Ishikawa (cell line): ENCODE measurements at regions not wholly inside any gene's neighbourhood (a gene's known extent, or its start where the extent isn't known, plus 50 kb on each side); places are given as distances from the start of the nearest gene placed in this dataset.

ENCODE experiments used
- CEBPB ChIP-seq: IDR thresholded peaks from 2 replicates; pipeline ENCODE4 v1.6.1; 2012
- CREB1 ChIP-seq: IDR thresholded peaks from 2 replicates; pipeline ENCODE4 v1.6.1; 2012; ENCODE audit warnings: low read depth
- EGR1 ChIP-seq: IDR thresholded peaks from 2 replicates; pipeline ENCODE4 v1.6.1; 2012
- EP300 ChIP-seq: IDR thresholded peaks from 2 replicates; pipeline ENCODE4 v1.6.1; 2012; ENCODE audit warnings: borderline replicate concordance
- FOXM1 ChIP-seq: IDR thresholded peaks from 2 replicates; pipeline ENCODE4 v1.6.1; 2012; ENCODE audit warnings: low read depth, borderline replicate concordance
- NFIC ChIP-seq: IDR thresholded peaks from 2 replicates; pipeline ENCODE4 v1.6.1; 2012
- RAD21 ChIP-seq: IDR thresholded peaks from 2 replicates; pipeline ENCODE4 v1.6.1; 2012; ENCODE audit warnings: low read depth
- TAF1 ChIP-seq: IDR thresholded peaks from 2 replicates; pipeline ENCODE4 v1.6.1; 2012; ENCODE audit warnings: low read depth, mild to moderate bottlenecking
- TCF12 ChIP-seq: IDR thresholded peaks from 2 replicates; pipeline ENCODE4 v1.6.1; 2012; ENCODE audit warnings: low read depth
- TEAD4 ChIP-seq: IDR thresholded peaks from 2 replicates; pipeline ENCODE4 v1.6.1; 2012
- YY1 ChIP-seq: IDR thresholded peaks from 2 replicates; pipeline ENCODE4 v1.6.1; 2012; ENCODE audit warnings: low read depth
- ZBTB7A ChIP-seq: IDR thresholded peaks from 2 replicates; pipeline ENCODE4 v1.6.1; 2012; ENCODE audit warnings: low read depth
- TF ChIP-seq, protein P1 (sequence below): IDR thresholded peaks from 2 replicates; pipeline ENCODE4 v1.6.1; 2012
- TF ChIP-seq, protein P2 (sequence below): IDR thresholded peaks from 2 replicates; pipeline ENCODE4 v1.6.1; 2012; ENCODE audit warnings: low read depth, mild to moderate bottlenecking
- TF ChIP-seq, protein P3 (sequence below): IDR thresholded peaks from 2 replicates; pipeline ENCODE4 v1.6.1; 2012

DNA sequence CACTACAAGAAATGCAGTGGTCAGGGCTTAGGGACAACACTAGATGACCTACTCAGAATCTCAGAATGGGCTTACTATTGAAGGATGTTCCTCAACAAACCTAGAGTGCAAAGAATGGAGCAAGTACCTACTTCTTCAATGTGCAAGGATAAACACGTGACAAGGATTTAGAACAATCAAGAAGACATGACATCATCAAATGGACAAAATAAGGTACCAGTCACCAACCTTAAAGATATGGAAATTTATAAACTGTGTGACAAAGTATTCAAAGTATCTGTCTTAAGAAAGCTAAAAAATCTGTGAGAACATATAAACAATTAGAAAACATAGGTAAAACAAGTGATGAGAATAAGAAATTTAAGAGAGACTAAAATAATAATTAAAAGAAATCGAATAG, 656.1 kb downstream of the ZWINT start:
- TF ChIP-seq EP300 (no peak), FOXM1 (no peak), TEAD4 (no peak), NFIC (no peak), CEBPB (no peak)
- TF ChIP-seq, protein P1, sequence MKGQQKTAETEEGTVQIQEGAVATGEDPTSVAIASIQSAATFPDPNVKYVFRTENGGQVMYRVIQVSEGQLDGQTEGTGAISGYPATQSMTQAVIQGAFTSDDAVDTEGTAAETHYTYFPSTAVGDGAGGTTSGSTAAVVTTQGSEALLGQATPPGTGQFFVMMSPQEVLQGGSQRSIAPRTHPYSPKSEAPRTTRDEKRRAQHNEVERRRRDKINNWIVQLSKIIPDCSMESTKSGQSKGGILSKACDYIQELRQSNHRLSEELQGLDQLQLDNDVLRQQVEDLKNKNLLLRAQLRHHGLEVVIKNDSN: no peak
- TF ChIP-seq, protein P2, sequence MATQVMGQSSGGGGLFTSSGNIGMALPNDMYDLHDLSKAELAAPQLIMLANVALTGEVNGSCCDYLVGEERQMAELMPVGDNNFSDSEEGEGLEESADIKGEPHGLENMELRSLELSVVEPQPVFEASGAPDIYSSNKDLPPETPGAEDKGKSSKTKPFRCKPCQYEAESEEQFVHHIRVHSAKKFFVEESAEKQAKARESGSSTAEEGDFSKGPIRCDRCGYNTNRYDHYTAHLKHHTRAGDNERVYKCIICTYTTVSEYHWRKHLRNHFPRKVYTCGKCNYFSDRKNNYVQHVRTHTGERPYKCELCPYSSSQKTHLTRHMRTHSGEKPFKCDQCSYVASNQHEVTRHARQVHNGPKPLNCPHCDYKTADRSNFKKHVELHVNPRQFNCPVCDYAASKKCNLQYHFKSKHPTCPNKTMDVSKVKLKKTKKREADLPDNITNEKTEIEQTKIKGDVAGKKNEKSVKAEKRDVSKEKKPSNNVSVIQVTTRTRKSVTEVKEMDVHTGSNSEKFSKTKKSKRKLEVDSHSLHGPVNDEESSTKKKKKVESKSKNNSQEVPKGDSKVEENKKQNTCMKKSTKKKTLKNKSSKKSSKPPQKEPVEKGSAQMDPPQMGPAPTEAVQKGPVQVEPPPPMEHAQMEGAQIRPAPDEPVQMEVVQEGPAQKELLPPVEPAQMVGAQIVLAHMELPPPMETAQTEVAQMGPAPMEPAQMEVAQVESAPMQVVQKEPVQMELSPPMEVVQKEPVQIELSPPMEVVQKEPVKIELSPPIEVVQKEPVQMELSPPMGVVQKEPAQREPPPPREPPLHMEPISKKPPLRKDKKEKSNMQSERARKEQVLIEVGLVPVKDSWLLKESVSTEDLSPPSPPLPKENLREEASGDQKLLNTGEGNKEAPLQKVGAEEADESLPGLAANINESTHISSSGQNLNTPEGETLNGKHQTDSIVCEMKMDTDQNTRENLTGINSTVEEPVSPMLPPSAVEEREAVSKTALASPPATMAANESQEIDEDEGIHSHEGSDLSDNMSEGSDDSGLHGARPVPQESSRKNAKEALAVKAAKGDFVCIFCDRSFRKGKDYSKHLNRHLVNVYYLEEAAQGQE: no peak

DNA sequence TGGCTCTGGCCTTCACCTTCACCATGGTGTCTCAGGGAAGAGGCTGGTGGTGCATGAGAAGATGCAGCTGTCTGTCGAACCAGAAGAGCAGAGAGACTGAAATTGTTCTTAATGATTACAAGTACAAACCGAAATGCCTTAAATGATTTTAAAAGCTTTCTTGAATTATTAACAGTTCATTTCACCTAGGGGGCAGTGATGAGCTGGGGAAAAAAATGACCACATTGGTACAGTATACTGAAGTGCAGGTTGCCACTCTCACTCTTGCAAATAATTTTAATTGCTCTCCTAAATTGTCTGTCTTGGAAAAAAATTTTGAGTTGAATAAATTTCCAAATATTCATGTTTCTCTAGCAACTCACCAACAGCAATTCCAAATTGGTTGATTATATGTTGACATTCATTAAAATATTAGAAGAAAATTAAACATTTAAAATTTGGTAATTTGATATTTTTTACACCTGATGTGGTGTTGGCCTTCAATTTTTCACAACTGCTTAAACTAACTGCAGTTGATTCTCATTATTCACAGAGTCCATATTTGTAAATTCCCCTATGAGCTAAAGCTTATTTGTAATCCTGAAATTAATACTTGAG, 692.6 kb downstream of the ZWINT start:
- TF ChIP-seq, protein P2: no peak
- TF ChIP-seq RAD21: peak; percentile 49

DNA sequence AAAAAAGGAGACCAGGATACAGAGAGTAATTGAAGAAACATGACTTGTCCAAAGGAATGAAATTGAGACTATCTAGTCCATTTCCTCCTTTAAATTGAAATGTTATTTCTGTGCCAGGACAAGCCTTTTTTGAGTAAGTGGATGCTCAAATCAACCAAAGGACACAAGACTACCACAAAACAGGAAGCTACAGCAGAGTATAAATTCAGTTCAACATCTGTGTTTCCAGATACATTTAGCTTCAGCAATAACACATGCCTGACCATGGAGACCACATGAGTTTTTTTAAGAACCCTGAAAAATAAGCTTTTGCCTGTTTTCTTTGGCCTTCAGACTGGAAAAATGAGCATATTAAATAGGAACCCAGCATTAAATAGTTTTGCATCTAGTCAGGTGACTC, 707.5 kb downstream of the ZWINT start:
- no peak for TF ChIP-seq ZBTB7A
- TF ChIP-seq, protein P1: no peak
- no peak for TF ChIP-seq CREB1
- no peak for TF ChIP-seq TCF12
- TF ChIP-seq CEBPB: no peak
- TF ChIP-seq EP300: no peak
- TF ChIP-seq EGR1: no peak
- TF ChIP-seq, protein P2: no peak
- no peak for TF ChIP-seq FOXM1
- TF ChIP-seq RAD21: no peak
- TF ChIP-seq TAF1: no peak
- no peak for TF ChIP-seq NFIC

DNA sequence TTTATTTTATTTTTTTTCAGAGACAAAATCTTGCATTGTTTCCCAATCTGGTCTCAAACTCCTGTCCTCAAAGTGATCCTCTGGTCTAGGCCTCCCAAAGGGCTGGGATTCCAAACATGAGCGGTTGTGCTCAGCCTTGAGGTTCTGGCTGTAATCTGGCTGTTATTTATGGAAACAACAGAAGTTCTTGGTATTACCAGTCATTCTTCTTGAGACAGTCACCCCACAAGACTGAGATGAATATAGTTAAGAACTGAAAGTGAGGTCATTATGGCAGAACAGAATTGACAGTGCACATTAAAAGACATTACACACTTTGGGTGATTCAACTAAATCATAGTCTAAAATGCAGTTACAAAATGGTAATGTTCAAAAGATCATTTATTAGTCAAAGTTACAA, 719.5 kb downstream of the ZWINT start:
- no peak for TF ChIP-seq RAD21

DNA sequence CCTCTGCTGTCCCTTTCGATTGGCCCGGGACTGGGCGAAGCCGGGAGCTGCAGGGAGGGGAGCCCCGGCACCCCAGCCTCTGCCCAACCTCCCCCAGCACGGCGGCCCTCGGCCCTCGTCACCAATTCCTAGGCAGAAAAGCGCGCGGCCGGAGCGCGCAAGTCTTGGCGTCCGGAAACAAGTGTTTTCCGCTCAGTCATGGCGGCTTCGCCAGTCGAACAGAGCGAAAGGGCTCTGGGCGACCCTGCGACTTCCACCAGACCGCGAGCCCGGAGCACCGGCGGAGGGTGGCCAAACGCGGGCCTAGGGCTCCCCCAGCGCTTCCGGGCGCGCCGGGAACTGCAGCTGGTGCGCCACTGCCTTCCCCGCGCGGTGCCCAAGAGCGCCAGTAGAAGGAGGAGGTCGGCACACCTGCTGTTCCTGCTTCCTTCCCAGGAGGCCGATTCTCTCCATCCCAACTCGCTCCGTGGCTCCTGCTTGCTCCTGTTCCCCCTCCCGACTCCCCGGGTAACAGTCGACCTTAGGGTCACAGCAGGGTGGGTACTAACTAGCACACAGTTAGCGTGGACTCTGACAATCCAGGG, 729.9 kb downstream of the ZWINT start:
- no peak for TF ChIP-seq FOXM1
- TF ChIP-seq CREB1: no peak
- no peak for TF ChIP-seq YY1
- TF ChIP-seq EP300: no peak
- TF ChIP-seq, protein P3, sequence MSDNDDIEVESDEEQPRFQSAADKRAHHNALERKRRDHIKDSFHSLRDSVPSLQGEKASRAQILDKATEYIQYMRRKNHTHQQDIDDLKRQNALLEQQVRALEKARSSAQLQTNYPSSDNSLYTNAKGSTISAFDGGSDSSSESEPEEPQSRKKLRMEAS: no peak
- no peak for TF ChIP-seq TEAD4
- no peak for TF ChIP-seq TAF1
- no peak for TF ChIP-seq EGR1
- TF ChIP-seq, protein P1: no peak
- no peak for TF ChIP-seq NFIC
- no peak for TF ChIP-seq CEBPB
- no peak for TF ChIP-seq ZBTB7A
- no peak for TF ChIP-seq TCF12
- no peak for TF ChIP-seq RAD21
- TF ChIP-seq, protein P2: no peak
